ENCODE measurements at regions not wholly inside any gene's neighbourhood (a gene's known extent, or its start where the extent isn't known, plus 50 kb on each side); places are given as distances from the start of the nearest gene placed in this dataset.

GRCh38 chr5:127236254-127236653, 54.3 kb upstream of the MEGF10 start:
- H3K27me3 ChIP-seq (ENCODE audit: insufficient read depth, low read depth) = no peaks in the 10 kb centered on the region
- H3K9me3 ChIP-seq (ENCODE audit: insufficient read depth, low read depth) = no peaks in the 10 kb centered on the region
- H3K27ac ChIP-seq = no peak overlapping the region
- H3K9me2 ChIP-seq (ENCODE audit: insufficient read depth) = no peaks in the 10 kb centered on the region
- BruUV-seq (replicated peaks) = no TSS peak
- H4K20me1 ChIP-seq (ENCODE audit: insufficient read depth) = no peaks in the 10 kb centered on the region
- DNase-seq = no peak
- no peaks in the 10 kb centered on the region for H3K79me2 ChIP-seq (ENCODE audit: low read depth)
- intact Hi-C loops (cut with micrococcal nuclease; ENCODE audit: unreplicated experiment) = no loop called here
- ChIA-PET CTCF (no interaction called here), POLR2A (ENCODE audit: unreplicated experiment) (no interaction called here)
- H3K4me1 ChIP-seq (replicated peaks; ENCODE audit: insufficient read depth) = no peaks in the 10 kb centered on the region
- H3F3A ChIP-seq (ENCODE audit: insufficient read depth, low read depth) = no peaks in the 10 kb centered on the region
- H3K4me3 ChIP-seq = no peak overlapping the region
- H3K4me2 ChIP-seq = no peak overlapping the region
- H3K36me3 ChIP-seq (ENCODE audit: low read depth) = no peaks in the 10 kb centered on the region
- TF ChIP-seq CTCF (conservative IDR thresholded peaks at IDR 0.05) (no peak), EZH2 (IDR thresholded peaks at IDR 0.05; ENCODE audit: low read depth) (no peak)
- no peak overlapping the region for H2AFZ ChIP-seq

All from PC-9 (cell line).